Lower leg skin (tissue), 4 donors: ENCODE measurements at regions not wholly inside any gene's neighbourhood (a gene's known extent, or its start where the extent isn't known, plus 50 kb on each side); places are given as distances from the start of the nearest gene placed in this dataset.

ENCODE experiments used
- DNase-seq, 2 donors: peaks; one replicate each; pipeline ENCODE4 v3.0.0-alpha.2; 2019; ENCODE audit warnings: low spot score in 2 of 2
- H3K4me3 ChIP-seq: fragments of 200-600 bp; sonication (generic); 2 replicates; pipeline ENCODE4 v1.5.1; 2017; ENCODE audit warnings: mild to moderate bottlenecking, low read depth; ENCODE audit not compliant: poor library complexity, severe bottlenecking
- CTCF ChIP-seq, 3 donors: fragments of 450-650 bp; IDR thresholded peaks; one replicate each; pipeline ENCODE4 v1.5.1; 2016; ENCODE audit warnings: antibody characterized with exemption in 3 of 3, mild to moderate bottlenecking in 3 of 3, moderate library complexity in 2 of 3
- POLR2A ChIP-seq, 2 donors: fragments of 450-650 bp; IDR thresholded peaks; one replicate each; pipeline ENCODE4 v1.6.1; 2016 to 2017; ENCODE audit warnings: antibody characterized with exemption in 2 of 2, mild to moderate bottlenecking in 1 of 2, moderate library complexity in 1 of 2
- WGBS, 2 donors: methylation state at CpG; one replicate each; pipeline ENCODE4 v1.1.5; 2018; 5-methylcytosine and 5-hydroxymethylcytosine counted together
- intact Hi-C: fragments of 100-400 bp; cut with DNase I; formaldehyde crosslinking; loops from one replicate; pipeline ENCODE4 v1.15.0; 2023; ENCODE audit warnings: low total_unique reads

GRCh38 chr2:118296663-118297062 lies 208.4 kb downstream of the INSIG2 start:
- no peak for DNase-seq
- no peak for TF ChIP-seq CTCF (IDR thresholded peaks at IDR 0.05)
- no peak for TF ChIP-seq POLR2A (IDR thresholded peaks at IDR 0.05)
- H3K4me3 ChIP-seq, result no peak overlapping the region
- intact Hi-C loops, result no loop called here
- 83 to 91% methylated on average over 4 of the region's 4 CpGs for WGBS, 2 donors

DNA sequence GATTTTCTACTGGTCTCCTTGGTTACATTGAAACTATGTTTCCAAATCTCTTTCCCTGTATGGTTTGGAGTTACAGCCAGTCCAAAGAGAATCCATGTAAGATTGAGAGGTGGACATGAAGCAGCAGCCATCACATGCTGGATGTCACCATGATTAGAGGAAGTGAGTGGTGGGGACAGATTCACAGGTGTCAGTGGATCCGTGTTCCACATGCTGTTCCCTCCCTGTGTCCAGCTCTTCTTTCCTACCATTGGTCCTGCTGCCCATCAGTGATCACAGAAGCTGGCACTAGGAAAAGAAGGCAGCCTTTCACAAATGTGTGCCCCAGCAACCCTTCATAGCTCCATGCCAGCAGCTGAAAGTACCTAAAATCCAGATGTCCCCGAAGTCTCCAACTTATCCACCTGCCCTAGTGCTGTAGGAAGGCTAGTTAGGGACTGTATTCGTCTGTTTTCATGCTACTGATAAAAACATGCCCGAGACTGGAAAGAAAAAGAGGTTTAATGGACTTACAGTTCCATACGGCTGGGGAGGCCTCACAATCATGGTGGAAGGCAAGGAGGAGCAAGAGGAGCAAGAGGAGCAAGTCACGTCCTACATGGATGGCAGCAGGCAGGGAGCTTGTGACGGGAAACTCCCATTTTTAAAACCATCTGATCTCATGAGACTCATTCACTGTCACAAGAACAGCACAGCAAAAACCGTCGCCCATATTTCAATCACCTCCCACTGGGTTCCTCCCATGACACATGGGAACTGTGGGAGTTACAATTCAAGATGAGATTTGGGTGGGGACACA lies 207.5 kb downstream of the INSIG2 start:
- WGBS, 2 donors, result 86% methylated on average over 9 of the region's 9 CpGs
- intact Hi-C loops, result no loop called here
- no peak for DNase-seq
- no peak overlapping the region for H3K4me3 ChIP-seq
- TF ChIP-seq POLR2A (IDR thresholded peaks at IDR 0.05), result no peak
- no peak for TF ChIP-seq CTCF (IDR thresholded peaks at IDR 0.05)

- WGBS, 2 donors, result 85 to 93% methylated on average over 1 of the region's 1 CpG
- no peak overlapping the region for H3K4me3 ChIP-seq
- intact Hi-C loops, result no loop called here
- no peak for DNase-seq
- TF ChIP-seq POLR2A (IDR thresholded peaks at IDR 0.05) (no peak), CTCF (IDR thresholded peaks at IDR 0.05) (no peak)
Observed at GRCh38 chr2:118294063-118294462, 205.8 kb downstream of the INSIG2 start.

GRCh38 chr2:118292991-118293390 lies 204.7 kb downstream of the INSIG2 start:
- 34 to 45% methylated on average over 2 of the region's 2 CpGs for WGBS, 2 donors
- no peak for TF ChIP-seq POLR2A (IDR thresholded peaks at IDR 0.05)
- no peak for TF ChIP-seq CTCF (IDR thresholded peaks at IDR 0.05)
- DNase-seq, result no peak
- intact Hi-C loops, result no loop called here
- H3K4me3 ChIP-seq, result no peak overlapping the region

DNA sequence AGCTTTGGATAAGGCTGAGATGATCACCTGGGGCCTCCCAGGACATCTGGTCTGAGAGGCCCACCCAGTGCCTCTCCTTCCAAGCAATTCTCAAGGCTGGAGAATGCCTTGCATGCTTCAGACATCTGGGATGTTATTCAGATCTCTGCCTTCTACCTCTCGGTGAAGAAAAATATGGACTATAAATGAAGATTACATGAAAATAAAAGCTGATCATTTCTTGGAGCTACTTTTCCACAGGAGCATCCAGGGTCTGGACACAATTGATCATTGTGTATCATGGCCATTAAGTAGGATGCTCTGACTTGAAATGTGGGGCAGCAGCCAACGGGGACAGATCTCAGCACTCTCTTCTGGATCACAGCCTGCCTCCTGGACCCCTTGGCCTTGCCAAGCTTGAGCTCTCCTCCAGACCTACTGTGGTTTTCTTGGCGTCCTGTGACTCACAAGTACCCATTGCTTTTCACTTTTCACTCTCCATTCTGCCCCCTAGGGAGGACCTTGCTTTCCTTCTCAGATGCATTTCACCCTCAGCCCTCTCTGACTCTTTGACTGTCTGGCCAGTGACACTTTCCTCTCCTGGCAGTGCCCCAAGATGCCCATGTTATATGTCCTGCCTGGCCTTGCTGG lies 203.1 kb downstream of the INSIG2 start:
- no peak for DNase-seq
- TF ChIP-seq CTCF (IDR thresholded peaks at IDR 0.05), result no peak
- no peak for TF ChIP-seq POLR2A (IDR thresholded peaks at IDR 0.05)
- 70 to 72% methylated on average over 3 of the region's 3 CpGs for WGBS, 2 donors
- intact Hi-C loops, result no loop called here
- no peak overlapping the region for H3K4me3 ChIP-seq
